Lower leg skin (tissue), 4 donors: ENCODE measurements at regions not wholly inside any gene's neighbourhood (a gene's known extent, or its start where the extent isn't known, plus 50 kb on each side); places are given as distances from the start of the nearest gene placed in this dataset.

ENCODE experiments used
- DNase-seq, 2 donors: peaks; one replicate each; pipeline ENCODE4 v3.0.0-alpha.2; 2019; ENCODE audit warnings: low spot score in 2 of 2
- H3K4me3 ChIP-seq: fragments of 200-600 bp; sonication (generic); 2 replicates; pipeline ENCODE4 v1.5.1; 2017; ENCODE audit warnings: mild to moderate bottlenecking, low read depth; ENCODE audit not compliant: poor library complexity, severe bottlenecking
- CTCF ChIP-seq, 3 donors: fragments of 450-650 bp; IDR thresholded peaks; one replicate each; pipeline ENCODE4 v1.5.1; 2016; ENCODE audit warnings: antibody characterized with exemption in 3 of 3, mild to moderate bottlenecking in 3 of 3, moderate library complexity in 2 of 3
- POLR2A ChIP-seq, 2 donors: fragments of 450-650 bp; IDR thresholded peaks; one replicate each; pipeline ENCODE4 v1.6.1; 2016 to 2017; ENCODE audit warnings: antibody characterized with exemption in 2 of 2, mild to moderate bottlenecking in 1 of 2, moderate library complexity in 1 of 2
- WGBS, 2 donors: methylation state at CpG; one replicate each; pipeline ENCODE4 v1.1.5; 2018; 5-methylcytosine and 5-hydroxymethylcytosine counted together
- intact Hi-C: fragments of 100-400 bp; cut with DNase I; formaldehyde crosslinking; loops from one replicate; pipeline ENCODE4 v1.15.0; 2023; ENCODE audit warnings: low total_unique reads

DNA sequence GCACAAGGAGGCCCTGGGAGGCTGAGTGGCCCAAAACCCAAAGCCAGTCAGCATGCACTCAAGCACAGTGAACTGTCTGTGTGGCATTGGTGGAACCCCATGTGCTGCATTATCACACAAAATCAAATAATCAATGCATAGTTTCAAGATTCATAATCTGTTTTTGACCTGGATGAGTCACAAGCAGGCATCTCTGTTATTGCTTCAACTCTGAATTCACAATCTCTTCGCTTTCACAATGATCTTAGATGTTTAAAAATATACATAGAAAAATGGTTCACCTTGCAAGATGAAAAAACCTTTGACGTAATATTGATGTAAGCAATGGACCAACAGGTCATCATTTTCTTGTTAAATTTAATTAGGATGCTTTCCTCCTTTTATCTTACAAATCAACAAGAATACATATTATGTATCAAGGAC is 455.4 kb downstream of the IRS2 start:
- WGBS, 2 donors, result 74% methylated on average over 2 of the region's 2 CpGs
- no peak for DNase-seq
- intact Hi-C loops, result no loop called here
- no peak for TF ChIP-seq POLR2A (IDR thresholded peaks at IDR 0.05)
- no peak for TF ChIP-seq CTCF (IDR thresholded peaks at IDR 0.05)
- no peak overlapping the region for H3K4me3 ChIP-seq

- DNase-seq, result no peak
- 72 to 77% methylated on average over 4 of the region's 4 CpGs for WGBS, 2 donors
- no peak overlapping the region for H3K4me3 ChIP-seq
- TF ChIP-seq POLR2A (IDR thresholded peaks at IDR 0.05) (no peak), CTCF (IDR thresholded peaks at IDR 0.05) (no peak)
- intact Hi-C loops, result no loop called here
Observed at GRCh38 chr13:109330123-109330522, 456.3 kb downstream of the IRS2 start.

GRCh38 chr13:109329175-109329574 is 457.2 kb downstream of the IRS2 start:
- TF ChIP-seq POLR2A (IDR thresholded peaks at IDR 0.05), result no peak
- no peak for TF ChIP-seq CTCF (IDR thresholded peaks at IDR 0.05)
- intact Hi-C loops, result no loop called here
- 91 to 95% methylated on average over 4 of the region's 4 CpGs for WGBS, 2 donors
- DNase-seq, result no peak
- H3K4me3 ChIP-seq, result no peak overlapping the region

DNA sequence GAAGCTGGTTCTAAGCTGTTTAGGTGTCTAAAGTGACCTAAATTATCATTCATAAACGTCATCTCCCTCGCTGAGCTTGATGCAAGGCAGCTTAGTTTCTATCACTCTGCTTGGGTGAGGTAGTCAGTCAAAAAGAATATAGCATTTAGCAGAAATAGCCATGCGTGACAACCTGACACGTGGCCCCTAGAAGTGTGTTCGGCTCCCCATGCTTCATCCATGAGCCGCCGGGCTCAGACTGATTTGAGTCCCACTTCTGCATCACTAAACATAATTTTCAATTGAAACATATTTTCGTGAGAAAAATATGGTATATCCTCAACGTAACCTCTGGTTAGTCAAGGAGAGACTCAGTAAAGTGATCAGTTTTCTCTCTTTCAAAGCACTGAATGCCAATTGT is 459.8 kb downstream of the IRS2 start:
- intact Hi-C loops, result no loop called here
- H3K4me3 ChIP-seq, result no peak overlapping the region
- TF ChIP-seq POLR2A (IDR thresholded peaks at IDR 0.05), result no peak
- no peak for TF ChIP-seq CTCF (IDR thresholded peaks at IDR 0.05)
- DNase-seq, result no peak
- 91 to 95% methylated on average over 9 of the region's 9 CpGs for WGBS, 2 donors

DNA sequence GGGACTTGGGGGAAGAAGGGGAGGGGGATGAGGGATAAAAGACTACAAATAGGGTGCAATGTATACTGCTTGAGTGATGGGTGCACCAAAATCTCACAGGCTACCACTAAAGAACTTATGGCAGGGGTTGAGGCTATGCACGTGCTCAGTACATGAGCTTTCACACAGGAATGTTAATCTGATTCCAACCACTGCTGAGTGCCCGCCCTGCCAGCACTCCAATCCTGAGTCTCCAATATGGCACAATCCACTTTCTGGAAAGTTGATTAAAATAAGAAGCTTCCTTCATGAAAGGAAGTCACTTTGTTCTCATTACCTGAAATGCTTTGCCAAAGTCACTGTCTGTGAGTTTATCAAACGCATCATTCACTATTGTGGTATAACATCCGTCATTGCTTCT is 463.0 kb downstream of the IRS2 start:
- TF ChIP-seq CTCF (IDR thresholded peaks at IDR 0.05), result no peak
- TF ChIP-seq POLR2A (IDR thresholded peaks at IDR 0.05), result no peak
- 84 to 87% methylated on average over 4 of the region's 4 CpGs for WGBS, 2 donors
- H3K4me3 ChIP-seq, result no peak overlapping the region
- no peak for DNase-seq
- intact Hi-C loops, result no loop called here

- no peak for TF ChIP-seq POLR2A (IDR thresholded peaks at IDR 0.05)
- no peak for TF ChIP-seq CTCF (IDR thresholded peaks at IDR 0.05)
- intact Hi-C loops, result no loop called here
- 87 to 91% methylated on average over 21 of the region's 23 CpGs for WGBS, 2 donors
- no peak for DNase-seq
- no peak overlapping the region for H3K4me3 ChIP-seq
Observed at GRCh38 chr13:109318945-109319590, 467.3 kb downstream of the IRS2 start.
